Activated CD8-positive, alpha-beta T cell treated with anti-CD3 and anti-CD28 coated beads, Interleukin-2, amount 10 ng/mL, durations not matched to agents 7 days and 5 days (primary cell): ENCODE measurements at regions not wholly inside any gene's neighbourhood (a gene's known extent, or its start where the extent isn't known, plus 50 kb on each side); places are given as distances from the start of the nearest gene placed in this dataset.

Source experiments
- ATAC-seq: fragments of 150-1000 bp; cut with Tn5 transposase; one replicate; pipeline ENCODE4 v1.10.0; 2021; ENCODE audit warnings: moderate library complexity
- CTCF ChIA-PET: fragments of 350-600 bp; sonication (Branson Sonifier 250); formaldehyde crosslinking; loops from one replicate; lab custom pipeline; 2021; ENCODE audit warnings: antibody characterized with exemption; lab: Charles Lee
- POLR2A ChIA-PET: fragments of 350-600 bp; sonication (Branson Sonifier 250); formaldehyde crosslinking; loops from one replicate; lab custom pipeline; 2021; ENCODE audit warnings: antibody characterized with exemption; lab: Charles Lee
- DNase-seq: peaks from one replicate; pipeline ENCODE4 v3.0.0-alpha.2; 2020
- H3K27ac Mint-ChIP-seq: one replicate; pipeline ENCODE4 v1.8.0; 2021; ENCODE audit warnings: mild to moderate bottlenecking, mixed read lengths
- H3K27me3 Mint-ChIP-seq: one replicate; pipeline ENCODE4 v1.8.0; 2021; ENCODE audit warnings: low read depth, mixed read lengths
- H3K36me3 Mint-ChIP-seq: one replicate; pipeline ENCODE4 v1.8.0; 2021; ENCODE audit warnings: low read depth, mixed read lengths
- H3K4me1 Mint-ChIP-seq: one replicate; pipeline ENCODE4 v1.8.0; 2021; ENCODE audit warnings: low read depth, mixed read lengths
- H3K4me3 Mint-ChIP-seq: one replicate; pipeline ENCODE4 v1.8.0; 2021; ENCODE audit warnings: mild to moderate bottlenecking, mixed read lengths
- H3K9me3 Mint-ChIP-seq: one replicate; pipeline ENCODE4 v1.8.0; 2022; ENCODE audit warnings: mixed read lengths; ENCODE audit not compliant: insufficient read depth

- ATAC-seq (no peak), DNase-seq (no peak)
- H3K27ac Mint-ChIP-seq: no peak overlapping the region
- CTCF ChIA-PET: no interaction called here
- no peak overlapping the region for H3K4me3 Mint-ChIP-seq
- H3K9me3 Mint-ChIP-seq: no peaks in the 10 kb centered on the region
- peaks cover 2% of the 10 kb centered on the region for H3K27me3 Mint-ChIP-seq
- POLR2A ChIA-PET: no interaction called here
- no peaks in the 10 kb centered on the region for H3K36me3 Mint-ChIP-seq
- H3K4me1 Mint-ChIP-seq: no peaks in the 10 kb centered on the region
Observed at GRCh38 chr6:147042679-147043078, 161.5 kb upstream of the STXBP5 start.

GRCh38 chr6:147043994-147044477 is 160.2 kb upstream of the STXBP5 start:
- DNase-seq: no peak
- CTCF ChIA-PET: no interaction called here
- H3K4me1 Mint-ChIP-seq: no peaks in the 10 kb centered on the region

GRCh38 chr6:147046141-147046877 is 157.9 kb upstream of the STXBP5 start:
- ATAC-seq: no peak
- no peak for DNase-seq
- CTCF ChIA-PET: no interaction called here
- Mint-ChIP-seq H3K9me3 (no peaks in the 10 kb centered on the region), H3K27me3 (peaks cover 2% of the 10 kb centered on the region), H3K4me1 (no peaks in the 10 kb centered on the region), H3K4me3 (no peak overlapping the region), H3K36me3 (no peaks in the 10 kb centered on the region), H3K27ac (no peak overlapping the region)
- POLR2A ChIA-PET: no interaction called here

More at GRCh38 chr6:147043994-147044477, 160.2 kb upstream of the STXBP5 start:
- no peaks in the 10 kb centered on the region for H3K9me3 Mint-ChIP-seq
- H3K36me3 Mint-ChIP-seq: no peaks in the 10 kb centered on the region
- H3K4me3 Mint-ChIP-seq: no peak overlapping the region
- H3K27ac Mint-ChIP-seq: no peak overlapping the region
- no peak for ATAC-seq
- POLR2A ChIA-PET: no interaction called here
- H3K27me3 Mint-ChIP-seq: peaks cover 2% of the 10 kb centered on the region

- Mint-ChIP-seq H3K27me3 (peaks cover 4% of the 10 kb centered on the region), H3K36me3 (no peaks in the 10 kb centered on the region), H3K4me1 (no peaks in the 10 kb centered on the region), H3K4me3 (no peak overlapping the region), H3K27ac (no peak overlapping the region), H3K9me3 (no peaks in the 10 kb centered on the region)
- ChIA-PET POLR2A (no interaction called here), CTCF (interaction anchor here (0.8 kb wide), 1 partner anchor 15 kb away, joined by 3 read pairs; no protein-coding TSS in a partner anchor)
- DNase-seq (no peak), ATAC-seq (no peak)
Observed at GRCh38 chr6:147048930-147049329, 155.3 kb upstream of the STXBP5 start.

GRCh38 chr6:147053311-147053921 is 150.8 kb upstream of the STXBP5 start:
- peaks cover 4% of the 10 kb centered on the region for H3K27me3 Mint-ChIP-seq
- no peaks in the 10 kb centered on the region for H3K4me1 Mint-ChIP-seq
- ATAC-seq: no peak
- no peak overlapping the region for H3K4me3 Mint-ChIP-seq
- no peak overlapping the region for H3K27ac Mint-ChIP-seq
- DNase-seq: no peak
- H3K9me3 Mint-ChIP-seq: no peaks in the 10 kb centered on the region
- CTCF ChIA-PET: no interaction called here
- POLR2A ChIA-PET: no interaction called here
- no peaks in the 10 kb centered on the region for H3K36me3 Mint-ChIP-seq

GRCh38 chr6:147054158-147054557 is 150.1 kb upstream of the STXBP5 start:
- Mint-ChIP-seq H3K27ac (no peak overlapping the region), H3K9me3 (no peaks in the 10 kb centered on the region), H3K4me3 (no peak overlapping the region), H3K36me3 (no peaks in the 10 kb centered on the region), H3K27me3 (peaks cover 4% of the 10 kb centered on the region), H3K4me1 (no peaks in the 10 kb centered on the region)
- ATAC-seq: no peak
- POLR2A ChIA-PET: no interaction called here
- CTCF ChIA-PET: no interaction called here
- no peak for DNase-seq

GRCh38 chr6:147054871-147055270 is 149.3 kb upstream of the STXBP5 start:
- no peaks in the 10 kb centered on the region for H3K36me3 Mint-ChIP-seq
- no peak for DNase-seq
- H3K4me3 Mint-ChIP-seq: no peak overlapping the region
- H3K9me3 Mint-ChIP-seq: no peaks in the 10 kb centered on the region
- CTCF ChIA-PET: no interaction called here
- POLR2A ChIA-PET: no interaction called here
- no peaks in the 10 kb centered on the region for H3K4me1 Mint-ChIP-seq
- no peak for ATAC-seq
- H3K27me3 Mint-ChIP-seq: peaks cover 4% of the 10 kb centered on the region
- no peak overlapping the region for H3K27ac Mint-ChIP-seq

GRCh38 chr6:147055821-147056392 is 148.3 kb upstream of the STXBP5 start:
- H3K4me1 Mint-ChIP-seq: no peaks in the 10 kb centered on the region
- ATAC-seq (no peak), DNase-seq (no peak)
- POLR2A ChIA-PET: no interaction called here
- H3K36me3 Mint-ChIP-seq: no peaks in the 10 kb centered on the region
- H3K27ac Mint-ChIP-seq: no peak overlapping the region
- no peak overlapping the region for H3K4me3 Mint-ChIP-seq
- H3K27me3 Mint-ChIP-seq: peaks cover 4% of the 10 kb centered on the region
- H3K9me3 Mint-ChIP-seq: no peaks in the 10 kb centered on the region
- CTCF ChIA-PET: no interaction called here

- ChIA-PET CTCF (no interaction called here), POLR2A (no interaction called here)
- DNase-seq (no peak), ATAC-seq (no peak)
- Mint-ChIP-seq H3K36me3 (no peaks in the 10 kb centered on the region), H3K27ac (no peak overlapping the region), H3K4me3 (no peak overlapping the region), H3K4me1 (no peaks in the 10 kb centered on the region), H3K27me3 (peaks cover under 1% of the 10 kb centered on the region), H3K9me3 (no peaks in the 10 kb centered on the region)
Observed at GRCh38 chr6:147057188-147057587, 147.0 kb upstream of the STXBP5 start.

GRCh38 chr6:147057705-147058342 is 146.4 kb upstream of the STXBP5 start:
- no peak overlapping the region for H3K4me3 Mint-ChIP-seq
- no peak overlapping the region for H3K27ac Mint-ChIP-seq
- ATAC-seq (no peak), DNase-seq (no peak)
- H3K4me1 Mint-ChIP-seq: no peaks in the 10 kb centered on the region
- H3K27me3 Mint-ChIP-seq: no peaks in the 10 kb centered on the region
- POLR2A ChIA-PET: no interaction called here
- CTCF ChIA-PET: no interaction called here
- H3K9me3 Mint-ChIP-seq: no peaks in the 10 kb centered on the region
- H3K36me3 Mint-ChIP-seq: no peaks in the 10 kb centered on the region

GRCh38 chr6:147058786-147059385 is 145.3 kb upstream of the STXBP5 start:
- no peaks in the 10 kb centered on the region for H3K9me3 Mint-ChIP-seq
- POLR2A ChIA-PET: no interaction called here
- H3K27ac Mint-ChIP-seq: no peak overlapping the region
- CTCF ChIA-PET: no interaction called here
- DNase-seq: no peak
- no peaks in the 10 kb centered on the region for H3K4me1 Mint-ChIP-seq
- no peak for ATAC-seq
- H3K4me3 Mint-ChIP-seq: no peak overlapping the region
- H3K27me3 Mint-ChIP-seq: no peaks in the 10 kb centered on the region
- no peaks in the 10 kb centered on the region for H3K36me3 Mint-ChIP-seq

- H3K36me3 Mint-ChIP-seq: peaks cover 2% of the 10 kb centered on the region
- ChIA-PET POLR2A (no interaction called here), CTCF (no interaction called here)
- no peak overlapping the region for H3K4me3 Mint-ChIP-seq
- H3K4me1 Mint-ChIP-seq: peaks cover 6% of the 10 kb centered on the region
- ATAC-seq (no peak), DNase-seq (no peak)
- no peaks in the 10 kb centered on the region for H3K27me3 Mint-ChIP-seq
- no peaks in the 10 kb centered on the region for H3K9me3 Mint-ChIP-seq
- H3K27ac Mint-ChIP-seq: no peak overlapping the region
Observed at GRCh38 chr6:147060636-147061035, 143.6 kb upstream of the STXBP5 start.
